ENCODE measurements at regions not wholly inside any gene's neighbourhood (a gene's known extent, or its start where the extent isn't known, plus 50 kb on each side); places are given as distances from the start of the nearest gene placed in this dataset.
"Not testable (repeated sequence)": the region's sequence is repeated elsewhere in the genome, so short reads cannot be mapped to it uniquely, and the experiment has no call there.

GRCh38 chr2:146734042-146734820 lies 1110.6 kb upstream of the ACVR2A start:
- no peak for DNase-seq

- DNase-seq = no peak
These were observed 1113.9 kb upstream of the ACVR2A start for GRCh38 chr2:146730882-146731281.

GRCh38 chr2:146721486-146721885 lies 1123.3 kb upstream of the ACVR2A start:
- no peak for DNase-seq

GRCh38 chr2:146720170-146720569 lies 1124.7 kb upstream of the ACVR2A start:
- no peak for DNase-seq

GRCh38 chr2:146716591-146716990 lies 1128.2 kb upstream of the ACVR2A start:
- DNase-seq = no peak

- no peak for DNase-seq
These were observed 1135.8 kb upstream of the ACVR2A start for GRCh38 chr2:146709004-146709403.

GRCh38 chr2:146701183-146701582 lies 1143.6 kb upstream of the ACVR2A start:
- DNase-seq = no peak

GRCh38 chr2:146697307-146697706 lies 1147.5 kb upstream of the ACVR2A start:
- no peak for DNase-seq

GRCh38 chr2:146696787-146697186 lies 1148.0 kb upstream of the ACVR2A start:
- DNase-seq = not testable (repeated sequence)

GRCh38 chr2:146681991-146682390 lies 1162.8 kb upstream of the ACVR2A start:
- DNase-seq = no peak

- DNase-seq = no peak
These were observed 1166.3 kb upstream of the ACVR2A start for GRCh38 chr2:146678516-146678915.

GRCh38 chr2:146677280-146677679 lies 1167.5 kb upstream of the ACVR2A start:
- DNase-seq = no peak

- no peak for DNase-seq
These were observed 1175.1 kb upstream of the ACVR2A start for GRCh38 chr2:146669735-146670134.

GRCh38 chr2:146666340-146666739 lies 1178.5 kb upstream of the ACVR2A start:
- DNase-seq = no peak

- DNase-seq = no peak
These were observed 1179.0 kb upstream of the ACVR2A start for GRCh38 chr2:146665800-146666199.

- no peak for DNase-seq
These were observed 1183.2 kb upstream of the ACVR2A start for GRCh38 chr2:146661473-146662096.

- DNase-seq = no peak
These were observed 1184.9 kb upstream of the ACVR2A start for GRCh38 chr2:146659976-146660375.

GRCh38 chr2:146652311-146652710 lies 1192.5 kb upstream of the ACVR2A start:
- no peak for DNase-seq

- no peak for DNase-seq
These were observed 1193.5 kb upstream of the ACVR2A start for GRCh38 chr2:146651361-146651760.

- no peak for DNase-seq
These were observed 1202.8 kb upstream of the ACVR2A start for GRCh38 chr2:146642066-146642465.

GRCh38 chr2:146634230-146635097 lies 1210.4 kb upstream of the ACVR2A start:
- DNase-seq = no peak

GRCh38 chr2:146633159-146633558 lies 1211.7 kb upstream of the ACVR2A start:
- DNase-seq = no peak

GRCh38 chr2:146632707-146633106 lies 1212.1 kb upstream of the ACVR2A start:
- no peak for DNase-seq

All from GOT3 (cell line).